ENCODE measurements at regions not wholly inside any gene's neighbourhood (a gene's known extent, or its start where the extent isn't known, plus 50 kb on each side); places are given as distances from the start of the nearest gene placed in this dataset.

DNA sequence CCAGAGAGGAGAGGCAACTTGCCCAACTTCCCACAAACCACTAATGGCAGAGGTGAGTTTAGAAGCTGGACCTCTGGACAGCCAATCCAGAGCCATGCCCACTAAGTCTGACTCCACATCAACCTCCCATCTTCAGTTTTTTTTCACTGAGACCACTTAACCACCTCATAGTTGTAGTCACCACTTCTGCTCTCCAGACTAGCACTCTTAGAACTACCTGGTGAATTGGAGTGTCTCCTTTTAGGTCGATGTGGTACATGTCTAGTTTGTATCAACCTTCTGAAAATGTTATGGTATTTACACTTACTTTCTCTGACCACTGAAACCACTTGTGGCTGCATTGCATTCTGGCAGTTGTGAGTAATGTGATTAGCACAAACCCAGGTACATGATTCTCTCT is 743.6 kb upstream of the FANCL start (continued):
- TF ChIP-seq, protein P1, sequence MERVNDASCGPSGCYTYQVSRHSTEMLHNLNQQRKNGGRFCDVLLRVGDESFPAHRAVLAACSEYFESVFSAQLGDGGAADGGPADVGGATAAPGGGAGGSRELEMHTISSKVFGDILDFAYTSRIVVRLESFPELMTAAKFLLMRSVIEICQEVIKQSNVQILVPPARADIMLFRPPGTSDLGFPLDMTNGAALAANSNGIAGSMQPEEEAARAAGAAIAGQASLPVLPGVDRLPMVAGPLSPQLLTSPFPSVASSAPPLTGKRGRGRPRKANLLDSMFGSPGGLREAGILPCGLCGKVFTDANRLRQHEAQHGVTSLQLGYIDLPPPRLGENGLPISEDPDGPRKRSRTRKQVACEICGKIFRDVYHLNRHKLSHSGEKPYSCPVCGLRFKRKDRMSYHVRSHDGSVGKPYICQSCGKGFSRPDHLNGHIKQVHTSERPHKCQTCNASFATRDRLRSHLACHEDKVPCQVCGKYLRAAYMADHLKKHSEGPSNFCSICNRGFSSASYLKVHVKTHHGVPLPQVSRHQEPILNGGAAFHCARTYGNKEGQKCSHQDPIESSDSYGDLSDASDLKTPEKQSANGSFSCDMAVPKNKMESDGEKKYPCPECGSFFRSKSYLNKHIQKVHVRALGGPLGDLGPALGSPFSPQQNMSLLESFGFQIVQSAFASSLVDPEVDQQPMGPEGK (CRISPR knock-in tag; IDR thresholded peaks at IDR 0.05; ENCODE audit: borderline replicate concordance) = no peak
- TF ChIP-seq PPARA (CRISPR knock-in tag; IDR thresholded peaks at IDR 0.05; ENCODE audit: borderline replicate concordance) = no peak
- TF ChIP-seq, protein P2, sequence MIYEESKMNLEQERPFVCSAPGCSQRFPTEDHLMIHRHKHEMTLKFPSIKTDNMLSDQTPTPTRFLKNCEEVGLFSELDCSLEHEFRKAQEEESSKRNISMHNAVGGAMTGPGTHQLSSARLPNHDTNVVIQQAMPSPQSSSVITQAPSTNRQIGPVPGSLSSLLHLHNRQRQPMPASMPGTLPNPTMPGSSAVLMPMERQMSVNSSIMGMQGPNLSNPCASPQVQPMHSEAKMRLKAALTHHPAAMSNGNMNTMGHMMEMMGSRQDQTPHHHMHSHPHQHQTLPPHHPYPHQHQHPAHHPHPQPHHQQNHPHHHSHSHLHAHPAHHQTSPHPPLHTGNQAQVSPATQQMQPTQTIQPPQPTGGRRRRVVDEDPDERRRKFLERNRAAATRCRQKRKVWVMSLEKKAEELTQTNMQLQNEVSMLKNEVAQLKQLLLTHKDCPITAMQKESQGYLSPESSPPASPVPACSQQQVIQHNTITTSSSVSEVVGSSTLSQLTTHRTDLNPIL (CRISPR knock-in tag; IDR thresholded peaks at IDR 0.05; ENCODE audit: low read depth) = no peak

DNA sequence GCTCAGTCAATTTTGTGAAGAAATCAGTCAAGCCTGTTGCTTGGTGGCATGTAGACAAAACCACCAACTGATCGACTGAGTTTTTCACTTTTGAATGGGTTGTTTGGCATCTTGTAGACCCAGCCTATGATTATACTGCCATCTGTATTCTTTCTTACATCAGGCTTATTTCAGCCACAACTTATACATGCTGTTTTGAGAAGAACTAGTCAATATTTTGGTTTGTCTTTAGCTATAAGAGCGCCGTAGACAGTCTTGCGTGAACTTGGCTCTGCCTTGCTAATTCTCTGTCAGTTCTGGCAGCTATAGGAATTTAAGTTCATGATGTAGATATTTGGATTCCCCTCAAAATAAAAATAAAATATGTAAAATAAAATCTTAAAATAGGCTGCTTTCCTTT is 742.0 kb upstream of the FANCL start:
- TF ChIP-seq, protein P2 (CRISPR knock-in tag; IDR thresholded peaks at IDR 0.05; ENCODE audit: low read depth) = no peak
- TF ChIP-seq SNAI2 (CRISPR knock-in tag; IDR thresholded peaks at IDR 0.05) (no peak), ZNF565 (CRISPR knock-in tag; conservative IDR thresholded peaks at IDR 0.05; ENCODE audit: low read depth) (no peak), CSDC2 (CRISPR knock-in tag; IDR thresholded peaks at IDR 0.05) (no peak), ZFP30 (CRISPR knock-in tag; IDR thresholded peaks at IDR 0.05) (no peak), BACH2 (CRISPR knock-in tag; IDR thresholded peaks at IDR 0.05; ENCODE audit: borderline replicate concordance) (no peak), ZC3H10 (CRISPR knock-in tag; IDR thresholded peaks at IDR 0.05) (no peak), ISL1 (CRISPR knock-in tag; IDR thresholded peaks at IDR 0.05) (no peak), OSR1 (CRISPR knock-in tag; IDR thresholded peaks at IDR 0.05) (no peak)
- ATAC-seq = no peak

DNA sequence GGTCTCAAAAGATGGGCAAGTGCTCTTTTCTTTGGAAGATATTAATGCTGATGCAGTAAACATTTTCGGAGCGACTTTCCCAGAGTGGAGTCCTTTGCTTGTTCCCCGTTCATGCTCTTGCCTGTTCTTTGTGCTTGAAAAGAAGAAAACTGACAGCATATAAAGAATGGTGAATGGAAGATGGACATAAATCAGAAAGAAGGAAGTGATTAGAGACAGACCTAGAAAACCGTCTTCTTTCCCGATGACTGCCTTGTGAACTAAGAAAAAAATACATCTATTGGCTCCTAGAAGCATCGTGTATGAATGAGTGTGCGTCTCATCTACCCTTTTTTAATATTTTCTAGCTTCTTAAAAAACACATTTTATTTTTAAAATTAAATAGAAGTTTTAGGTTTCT is 740.1 kb upstream of the FANCL start:
- ATAC-seq = no peak
- TF ChIP-seq TCF4 (CRISPR knock-in tag; IDR thresholded peaks at IDR 0.05; ENCODE audit: borderline replicate concordance) = no peak
- TF ChIP-seq ZFP30 (CRISPR knock-in tag; IDR thresholded peaks at IDR 0.05) = no peak
- TF ChIP-seq, protein P3, sequence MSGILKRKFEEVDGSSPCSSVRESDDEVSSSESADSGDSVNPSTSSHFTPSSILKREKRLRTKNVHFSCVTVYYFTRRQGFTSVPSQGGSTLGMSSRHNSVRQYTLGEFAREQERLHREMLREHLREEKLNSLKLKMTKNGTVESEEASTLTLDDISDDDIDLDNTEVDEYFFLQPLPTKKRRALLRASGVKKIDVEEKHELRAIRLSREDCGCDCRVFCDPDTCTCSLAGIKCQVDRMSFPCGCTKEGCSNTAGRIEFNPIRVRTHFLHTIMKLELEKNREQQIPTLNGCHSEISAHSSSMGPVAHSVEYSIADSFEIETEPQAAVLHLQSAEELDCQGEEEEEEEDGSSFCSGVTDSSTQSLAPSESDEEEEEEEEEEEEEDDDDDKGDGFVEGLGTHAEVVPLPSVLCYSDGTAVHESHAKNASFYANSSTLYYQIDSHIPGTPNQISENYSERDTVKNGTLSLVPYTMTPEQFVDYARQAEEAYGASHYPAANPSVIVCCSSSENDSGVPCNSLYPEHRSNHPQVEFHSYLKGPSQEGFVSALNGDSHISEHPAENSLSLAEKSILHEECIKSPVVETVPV (CRISPR knock-in tag; IDR thresholded peaks at IDR 0.05) = no peak
- no peak for TF ChIP-seq ZFP3 (CRISPR knock-in tag; IDR thresholded peaks at IDR 0.05)
- TF ChIP-seq CSDC2 (CRISPR knock-in tag; IDR thresholded peaks at IDR 0.05) = no peak
- no peak for TF ChIP-seq ZNF8 (CRISPR knock-in tag; IDR thresholded peaks at IDR 0.05)
- TF ChIP-seq SNAI2 (CRISPR knock-in tag; IDR thresholded peaks at IDR 0.05) = no peak

DNA sequence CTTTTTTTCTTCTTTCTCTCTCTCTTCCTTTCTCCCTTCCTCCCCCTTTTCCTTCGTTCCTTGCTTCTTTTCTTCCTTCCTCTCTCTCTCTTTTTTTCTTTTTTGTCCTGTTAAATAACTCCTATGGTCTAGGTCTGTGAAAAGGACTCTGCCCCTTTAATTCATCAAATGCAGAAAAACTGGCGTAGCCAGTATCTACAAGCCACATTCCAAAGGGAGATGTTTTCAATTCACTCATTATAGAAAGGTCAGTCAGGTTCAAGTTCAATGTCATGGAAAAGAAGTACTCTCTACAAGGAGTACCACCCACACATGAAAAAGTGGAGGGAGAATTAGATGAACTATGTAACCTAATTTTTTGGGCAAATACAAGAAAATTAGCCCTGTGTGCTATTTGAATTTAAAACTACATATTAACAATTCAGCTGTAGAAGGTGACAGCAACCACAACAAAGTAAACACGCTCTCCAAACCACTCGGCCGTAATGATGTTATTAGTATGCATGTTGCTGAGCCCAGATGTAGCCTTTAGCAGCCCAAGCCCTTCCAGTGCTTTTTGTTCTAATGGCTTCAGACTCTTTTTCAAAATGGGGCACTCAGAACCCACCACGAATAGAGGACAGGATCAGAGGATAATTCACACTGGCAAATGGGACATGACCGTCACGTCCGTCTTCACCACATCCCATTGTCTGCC is 735.4 kb upstream of the FANCL start:
- ATAC-seq = no peak
- TF ChIP-seq PPARA (CRISPR knock-in tag; IDR thresholded peaks at IDR 0.05; ENCODE audit: borderline replicate concordance) = no peak
- no peak for TF ChIP-seq ARNTL (CRISPR knock-in tag; IDR thresholded peaks at IDR 0.05; ENCODE audit: borderline replicate concordance, low read depth)
- no peak for TF ChIP-seq BACH2 (CRISPR knock-in tag; IDR thresholded peaks at IDR 0.05; ENCODE audit: borderline replicate concordance)
- TF ChIP-seq, protein P2 (CRISPR knock-in tag; IDR thresholded peaks at IDR 0.05; ENCODE audit: low read depth) = no peak
- no peak for TF ChIP-seq ZFP3 (CRISPR knock-in tag; IDR thresholded peaks at IDR 0.05)
- TF ChIP-seq ESRRG (CRISPR knock-in tag; IDR thresholded peaks at IDR 0.05) = no peak
- no peak for TF ChIP-seq ZNF70 (CRISPR knock-in tag; IDR thresholded peaks at IDR 0.05)
- TF ChIP-seq ISL1 (CRISPR knock-in tag; IDR thresholded peaks at IDR 0.05) = no peak; the same call in 1 of the 2 replicates
- TF ChIP-seq CSDC2 (CRISPR knock-in tag; IDR thresholded peaks at IDR 0.05) = no peak
- TF ChIP-seq, protein P4, sequence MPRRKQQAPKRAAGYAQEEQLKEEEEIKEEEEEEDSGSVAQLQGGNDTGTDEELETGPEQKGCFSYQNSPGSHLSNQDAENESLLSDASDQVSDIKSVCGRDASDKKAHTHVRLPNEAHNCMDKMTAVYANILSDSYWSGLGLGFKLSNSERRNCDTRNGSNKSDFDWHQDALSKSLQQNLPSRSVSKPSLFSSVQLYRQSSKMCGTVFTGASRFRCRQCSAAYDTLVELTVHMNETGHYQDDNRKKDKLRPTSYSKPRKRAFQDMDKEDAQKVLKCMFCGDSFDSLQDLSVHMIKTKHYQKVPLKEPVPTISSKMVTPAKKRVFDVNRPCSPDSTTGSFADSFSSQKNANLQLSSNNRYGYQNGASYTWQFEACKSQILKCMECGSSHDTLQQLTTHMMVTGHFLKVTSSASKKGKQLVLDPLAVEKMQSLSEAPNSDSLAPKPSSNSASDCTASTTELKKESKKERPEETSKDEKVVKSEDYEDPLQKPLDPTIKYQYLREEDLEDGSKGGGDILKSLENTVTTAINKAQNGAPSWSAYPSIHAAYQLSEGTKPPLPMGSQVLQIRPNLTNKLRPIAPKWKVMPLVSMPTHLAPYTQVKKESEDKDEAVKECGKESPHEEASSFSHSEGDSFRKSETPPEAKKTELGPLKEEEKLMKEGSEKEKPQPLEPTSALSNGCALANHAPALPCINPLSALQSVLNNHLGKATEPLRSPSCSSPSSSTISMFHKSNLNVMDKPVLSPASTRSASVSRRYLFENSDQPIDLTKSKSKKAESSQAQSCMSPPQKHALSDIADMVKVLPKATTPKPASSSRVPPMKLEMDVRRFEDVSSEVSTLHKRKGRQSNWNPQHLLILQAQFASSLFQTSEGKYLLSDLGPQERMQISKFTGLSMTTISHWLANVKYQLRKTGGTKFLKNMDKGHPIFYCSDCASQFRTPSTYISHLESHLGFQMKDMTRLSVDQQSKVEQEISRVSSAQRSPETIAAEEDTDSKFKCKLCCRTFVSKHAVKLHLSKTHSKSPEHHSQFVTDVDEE (CRISPR knock-in tag; IDR thresholded peaks at IDR 0.05) = no peak
- TF ChIP-seq ZNF8 (CRISPR knock-in tag; IDR thresholded peaks at IDR 0.05) = no peak
- no peak for TF ChIP-seq TOX (CRISPR knock-in tag; IDR thresholded peaks at IDR 0.05; ENCODE audit: borderline replicate concordance)
- TF ChIP-seq, protein P5, sequence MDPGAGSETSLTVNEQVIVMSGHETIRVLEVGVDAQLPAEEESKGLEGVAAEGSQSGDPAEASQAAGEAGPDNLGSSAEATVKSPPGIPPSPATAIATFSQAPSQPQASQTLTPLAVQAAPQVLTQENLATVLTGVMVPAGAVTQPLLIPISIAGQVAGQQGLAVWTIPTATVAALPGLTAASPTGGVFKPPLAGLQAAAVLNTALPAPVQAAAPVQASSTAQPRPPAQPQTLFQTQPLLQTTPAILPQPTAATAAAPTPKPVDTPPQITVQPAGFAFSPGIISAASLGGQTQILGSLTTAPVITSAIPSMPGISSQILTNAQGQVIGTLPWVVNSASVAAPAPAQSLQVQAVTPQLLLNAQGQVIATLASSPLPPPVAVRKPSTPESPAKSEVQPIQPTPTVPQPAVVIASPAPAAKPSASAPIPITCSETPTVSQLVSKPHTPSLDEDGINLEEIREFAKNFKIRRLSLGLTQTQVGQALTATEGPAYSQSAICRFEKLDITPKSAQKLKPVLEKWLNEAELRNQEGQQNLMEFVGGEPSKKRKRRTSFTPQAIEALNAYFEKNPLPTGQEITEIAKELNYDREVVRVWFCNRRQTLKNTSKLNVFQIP (CRISPR knock-in tag; IDR thresholded peaks at IDR 0.05; ENCODE audit: borderline replicate concordance, low read depth) = no peak
- TF ChIP-seq ZNF565 (CRISPR knock-in tag; conservative IDR thresholded peaks at IDR 0.05; ENCODE audit: low read depth) = no peak
- TF ChIP-seq, protein P3 (CRISPR knock-in tag; IDR thresholded peaks at IDR 0.05) = no peak
